Natural killer cell treated with Interleukin-12 subunit alpha and Interleukin-12 subunit beta and Interleukin-15 and Interleukin-18, amount 100 ng/mL, for 72 hours (primary cell): ENCODE measurements at regions not wholly inside any gene's neighbourhood (a gene's known extent, or its start where the extent isn't known, plus 50 kb on each side); places are given as distances from the start of the nearest gene placed in this dataset.
"Not testable (repeated sequence)": the region's sequence is repeated elsewhere in the genome, so short reads cannot be mapped to it uniquely, and the experiment has no call there.

Experiments
- ATAC-seq, 2 donors: fragments of 150-1000 bp; cut with Tn5 transposase in 1 of 2; sonication (Bioruptor Pico), chemical (Tn5 transposase) in 1 of 2; 2 replicates each; pipeline ENCODE4 v1.10.0; 2021
- DNase-seq: peaks from one replicate; pipeline ENCODE4 v3.0.0; 2022; ENCODE audit warnings: low spot score
- H3K27ac Mint-ChIP-seq, 2 donors: 1 replicate in 1 of 2; 2 replicates in 1 of 2; pipeline ENCODE4 v1.8.0; 2022; ENCODE audit warnings: mixed read lengths in 2 of 2, mild to moderate bottlenecking in 1 of 2, moderate library complexity in 1 of 2
- H3K27me3 Mint-ChIP-seq, 2 donors: 1 replicate in 1 of 2; 2 replicates in 1 of 2; pipeline ENCODE4 v1.8.0; 2022; ENCODE audit warnings: mixed read lengths in 2 of 2
- H3K36me3 Mint-ChIP-seq: one replicate; pipeline ENCODE4 v1.8.0; 2022; ENCODE audit warnings: mixed read lengths
- H3K4me1 Mint-ChIP-seq, 2 donors: 1 replicate in 1 of 2; 2 replicates in 1 of 2; pipeline ENCODE4 v1.8.0; 2022; ENCODE audit warnings: low read depth in 2 of 2, mixed read lengths in 2 of 2, mild to moderate bottlenecking in 1 of 2
- H3K4me3 Mint-ChIP-seq: one replicate; pipeline ENCODE4 v1.8.0; 2022; ENCODE audit warnings: mixed read lengths
- H3K9me3 Mint-ChIP-seq: 2 replicates; pipeline ENCODE4 v1.8.0; 2022; ENCODE audit warnings: mixed read lengths

GRCh38 chr12:3380200-3381043, 110.6 kb upstream of the PRMT8 start:
- H3K9me3 Mint-ChIP-seq, result no peaks in the 10 kb centered on the region
- no peak overlapping the region for H3K4me3 Mint-ChIP-seq
- no peaks in the 10 kb centered on the region for H3K36me3 Mint-ChIP-seq
- H3K27me3 Mint-ChIP-seq, result peaks cover 21 to 35% of the 10 kb centered on the region in 2 donors
- no peak overlapping the region for H3K27ac Mint-ChIP-seq
- DNase-seq, result no peak
- ATAC-seq, result no peak
- no peaks in the 10 kb centered on the region for H3K4me1 Mint-ChIP-seq

GRCh38 chr12:3381059-3382047, 109.7 kb upstream of the PRMT8 start:
- no peak overlapping the region for H3K4me3 Mint-ChIP-seq
- H3K9me3 Mint-ChIP-seq, result no peaks in the 10 kb centered on the region
- no peaks in the 10 kb centered on the region for H3K4me1 Mint-ChIP-seq
- no peak overlapping the region for H3K27ac Mint-ChIP-seq
- no peak for ATAC-seq
- H3K36me3 Mint-ChIP-seq, result no peaks in the 10 kb centered on the region
- H3K27me3 Mint-ChIP-seq, result peaks cover 25 to 44% of the 10 kb centered on the region in 2 donors
- no peak for DNase-seq

- ATAC-seq (peak in 1 of 2 donors; percentile 28), DNase-seq (no peak)
- Mint-ChIP-seq H3K36me3 (no peaks in the 10 kb centered on the region), H3K9me3 (no peaks in the 10 kb centered on the region), H3K4me1 (no peaks in the 10 kb centered on the region), H3K27ac (no peak overlapping the region), H3K4me3 (no peak overlapping the region), H3K27me3 (peaks cover 20 to 41% of the 10 kb centered on the region in 2 donors)
These were observed 101.0 kb upstream of the PRMT8 start for GRCh38 chr12:3389986-3390385.

GRCh38 chr12:3397596-3397995, 93.4 kb upstream of the PRMT8 start:
- H3K27ac Mint-ChIP-seq, DNase-seq, H3K4me1 Mint-ChIP-seq, H3K9me3 Mint-ChIP-seq, H3K4me3 Mint-ChIP-seq, H3K36me3 Mint-ChIP-seq, ATAC-seq: not testable (repeated sequence)
- peaks cover 16 to 33% of the 10 kb centered on the region in 2 donors for H3K27me3 Mint-ChIP-seq

GRCh38 chr12:3398196-3398789, 92.7 kb upstream of the PRMT8 start:
- Mint-ChIP-seq H3K4me3 (no peak overlapping the region), H3K27me3 (peaks cover 20 to 38% of the 10 kb centered on the region in 2 donors), H3K4me1 (no peaks in the 10 kb centered on the region), H3K9me3 (peaks cover 6% of the 10 kb centered on the region), H3K36me3 (peaks cover 5% of the 10 kb centered on the region), H3K27ac (no peak overlapping the region)
- ATAC-seq (no peak), DNase-seq (no peak)

- ATAC-seq (no peak), DNase-seq (no peak)
- no peak overlapping the region for H3K27ac Mint-ChIP-seq
- H3K4me3 Mint-ChIP-seq, result no peak overlapping the region
- peaks cover 31% of the 10 kb centered on the region for H3K36me3 Mint-ChIP-seq
- peaks cover 6 to 18% of the 10 kb centered on the region in 2 donors for H3K27me3 Mint-ChIP-seq
- H3K4me1 Mint-ChIP-seq, result no peaks in the 10 kb centered on the region
- peaks cover 19% of the 10 kb centered on the region for H3K9me3 Mint-ChIP-seq
These were observed 85.2 kb upstream of the PRMT8 start for GRCh38 chr12:3405821-3406220.

- Mint-ChIP-seq H3K27ac (no peak overlapping the region), H3K4me1 (no peaks in the 10 kb centered on the region), H3K27me3 (peaks cover 4 to 10% of the 10 kb centered on the region in 2 donors), H3K36me3 (peaks cover 31% of the 10 kb centered on the region), H3K9me3 (peaks cover 19% of the 10 kb centered on the region), H3K4me3 (no peak overlapping the region)
- DNase-seq (no peak), ATAC-seq (no peak)
These were observed 83.3 kb upstream of the PRMT8 start for GRCh38 chr12:3407723-3408122.

GRCh38 chr12:3409662-3410061, 81.3 kb upstream of the PRMT8 start:
- Mint-ChIP-seq H3K36me3 (peaks cover 31% of the 10 kb centered on the region), H3K4me3 (no peak overlapping the region), H3K27me3 (peaks cover 6 to 9% of the 10 kb centered on the region in 2 donors), H3K9me3 (peaks cover 19% of the 10 kb centered on the region), H3K4me1 (no peaks in the 10 kb centered on the region), H3K27ac (no peak overlapping the region)
- no peak for DNase-seq
- no peak for ATAC-seq

GRCh38 chr12:3416159-3416558, 74.8 kb upstream of the PRMT8 start:
- H3K9me3 Mint-ChIP-seq, result no peaks in the 10 kb centered on the region
- DNase-seq, result no peak

GRCh38 chr12:3416670-3417069, 74.3 kb upstream of the PRMT8 start:
- no peak overlapping the region for H3K4me3 Mint-ChIP-seq
- H3K9me3 Mint-ChIP-seq, result no peaks in the 10 kb centered on the region
- no peak for ATAC-seq
- H3K27ac Mint-ChIP-seq, result no peak overlapping the region
- no peaks in the 10 kb centered on the region for H3K4me1 Mint-ChIP-seq
- no peak for DNase-seq
- H3K27me3 Mint-ChIP-seq, result peaks cover 23 to 29% of the 10 kb centered on the region in 2 donors
- no peaks in the 10 kb centered on the region for H3K36me3 Mint-ChIP-seq

More at GRCh38 chr12:3416159-3416558, 74.8 kb upstream of the PRMT8 start:
- H3K27ac Mint-ChIP-seq, result no peak overlapping the region
- peaks cover 27 to 29% of the 10 kb centered on the region in 2 donors for H3K27me3 Mint-ChIP-seq
- no peaks in the 10 kb centered on the region for H3K4me1 Mint-ChIP-seq
- no peak for ATAC-seq
- no peaks in the 10 kb centered on the region for H3K36me3 Mint-ChIP-seq
- H3K4me3 Mint-ChIP-seq, result no peak overlapping the region

- no peak overlapping the region for H3K27ac Mint-ChIP-seq
- no peaks in the 10 kb centered on the region for H3K4me1 Mint-ChIP-seq
- DNase-seq (no peak), ATAC-seq (no peak)
- peaks cover 23 to 29% of the 10 kb centered on the region in 2 donors for H3K27me3 Mint-ChIP-seq
- no peaks in the 10 kb centered on the region for H3K36me3 Mint-ChIP-seq
- no peak overlapping the region for H3K4me3 Mint-ChIP-seq
- no peaks in the 10 kb centered on the region for H3K9me3 Mint-ChIP-seq
These were observed 73.9 kb upstream of the PRMT8 start for GRCh38 chr12:3417113-3417512.

- Mint-ChIP-seq H3K9me3 (no peaks in the 10 kb centered on the region), H3K27ac (no peak overlapping the region), H3K4me1 (no peaks in the 10 kb centered on the region), H3K4me3 (no peak overlapping the region), H3K27me3 (peaks cover 23 to 29% of the 10 kb centered on the region in 2 donors), H3K36me3 (no peaks in the 10 kb centered on the region)
- no peak for DNase-seq
- no peak for ATAC-seq
These were observed 73.0 kb upstream of the PRMT8 start for GRCh38 chr12:3417937-3418462.

GRCh38 chr12:3418609-3419390, 72.2 kb upstream of the PRMT8 start:
- H3K27me3 Mint-ChIP-seq, result peaks cover 23 to 25% of the 10 kb centered on the region in 2 donors
- H3K27ac Mint-ChIP-seq, result no peak overlapping the region
- H3K9me3 Mint-ChIP-seq, result no peaks in the 10 kb centered on the region
- H3K4me1 Mint-ChIP-seq, result no peaks in the 10 kb centered on the region
- DNase-seq (no peak), ATAC-seq (no peak)
- H3K4me3 Mint-ChIP-seq, result no peak overlapping the region
- H3K36me3 Mint-ChIP-seq, result no peaks in the 10 kb centered on the region
